ENCODE measurements at regions not wholly inside any gene's neighbourhood (a gene's known extent, or its start where the extent isn't known, plus 50 kb on each side); places are given as distances from the start of the nearest gene placed in this dataset.

- CTCF ChIA-PET = no interaction called here
- H3K9ac ChIP-seq = no peak overlapping the region
- no peak overlapping the region for H3K4me3 ChIP-seq (ENCODE audit: low read depth in 2 of 2, low read length in 1 of 2)
- H3K36me3 ChIP-seq (replicated peaks in 1 of 2; ENCODE audit: control insufficient read depth in 1 of 2, insufficient read depth in 2 of 2, low read length in 1 of 2) = no peaks in the 10 kb centered on the region
- no peaks in the 10 kb centered on the region for H4K20me1 ChIP-seq (ENCODE audit: insufficient read depth)
- H2AFZ ChIP-seq (ENCODE audit: low read depth) = no peak overlapping the region
- WGBS (ENCODE audit: low lambda C conversion rate) = 9% methylated on average over 1 of the region's 1 CpG
- POLR2A ChIA-PET = no interaction called here
- H3K79me2 ChIP-seq (ENCODE audit: insufficient read depth) = no peaks in the 10 kb centered on the region
- H3K9me3 ChIP-seq = no peaks in the 10 kb centered on the region
- H3K4me2 ChIP-seq = no peak overlapping the region
- no peaks in the 10 kb centered on the region for H3K27me3 ChIP-seq (ENCODE audit: insufficient read depth)
- no peaks in the 10 kb centered on the region for H3K9me2 ChIP-seq
- H3F3A ChIP-seq (replicated peaks; ENCODE audit: insufficient read depth) = no peaks in the 10 kb centered on the region
- no peaks in the 10 kb centered on the region for H3K4me1 ChIP-seq (ENCODE audit: control insufficient read depth in 1 of 2, insufficient read depth in 2 of 2, low read depth in 1 of 2, low read length in 1 of 2)
- no peak for DNase-seq
- no peak overlapping the region for H3K27ac ChIP-seq (ENCODE audit: low read depth in 2 of 2, low read length in 1 of 2)
- TF ChIP-seq TCF12 (IDR thresholded peaks at IDR 0.05) (no peak), SIN3A (IDR thresholded peaks at IDR 0.05; ENCODE audit: borderline replicate concordance, low read depth, low read length) (no peak), MXI1 (IDR thresholded peaks at IDR 0.05; ENCODE audit: low read depth, low read length) (no peak), MAX (IDR thresholded peaks at IDR 0.05; ENCODE audit: low read depth) (no peak), RFX5 (IDR thresholded peaks at IDR 0.05; ENCODE audit: low read length) (no peak), CHD2 (IDR thresholded peaks at IDR 0.05; ENCODE audit: low read length, partially characterized antibody) (no peak), FOXM1 (IDR thresholded peaks at IDR 0.05; ENCODE audit: low read depth) (no peak), ZBTB33 (IDR thresholded peaks at IDR 0.05; ENCODE audit: borderline replicate concordance, low read depth) (no peak), TEAD4 (IDR thresholded peaks at IDR 0.05; ENCODE audit: borderline replicate concordance, insufficient read depth) (no peak), USF1 (IDR thresholded peaks at IDR 0.05; ENCODE audit: borderline replicate concordance, low read depth) (no peak), RXRA (IDR thresholded peaks at IDR 0.05; ENCODE audit: borderline replicate concordance, low read depth) (no peak), GATA2 (CRISPR knock-in tag; IDR thresholded peaks at IDR 0.05) (no peak), GABPA (IDR thresholded peaks at IDR 0.05; ENCODE audit: low read depth) (no peak), RCOR1 (IDR thresholded peaks at IDR 0.05; ENCODE audit: low read length) (no peak), NRF1 (IDR thresholded peaks at IDR 0.05; ENCODE audit: low read depth, low read length) (no peak), ELF1 (IDR thresholded peaks at IDR 0.05) (no peak)
These were observed 728.5 kb downstream of the FSCB start for GRCh38 chr14:43778570-43778936.

GRCh38 chr14:43765474-43765873 is 741.6 kb downstream of the FSCB start:
- DNase-seq = no peak
- H4K20me1 ChIP-seq (ENCODE audit: insufficient read depth) = no peaks in the 10 kb centered on the region
- H3K4me2 ChIP-seq = no peak overlapping the region
- ChIA-PET POLR2A (no interaction called here), CTCF (no interaction called here)
- H3K9me3 ChIP-seq = no peaks in the 10 kb centered on the region
- H3K27me3 ChIP-seq (ENCODE audit: insufficient read depth) = no peaks in the 10 kb centered on the region
- H2AFZ ChIP-seq (ENCODE audit: low read depth) = no peak overlapping the region
- TF ChIP-seq REST (IDR thresholded peaks at IDR 0.05; ENCODE audit: low read depth, low read length) (no peak), MXI1 (IDR thresholded peaks at IDR 0.05; ENCODE audit: low read depth, low read length) (no peak), CHD2 (IDR thresholded peaks at IDR 0.05; ENCODE audit: low read length, partially characterized antibody) (no peak), RAD21 (IDR thresholded peaks at IDR 0.05; ENCODE audit: low read length) (no peak)
- TF ChIP-seq, protein P1, sequence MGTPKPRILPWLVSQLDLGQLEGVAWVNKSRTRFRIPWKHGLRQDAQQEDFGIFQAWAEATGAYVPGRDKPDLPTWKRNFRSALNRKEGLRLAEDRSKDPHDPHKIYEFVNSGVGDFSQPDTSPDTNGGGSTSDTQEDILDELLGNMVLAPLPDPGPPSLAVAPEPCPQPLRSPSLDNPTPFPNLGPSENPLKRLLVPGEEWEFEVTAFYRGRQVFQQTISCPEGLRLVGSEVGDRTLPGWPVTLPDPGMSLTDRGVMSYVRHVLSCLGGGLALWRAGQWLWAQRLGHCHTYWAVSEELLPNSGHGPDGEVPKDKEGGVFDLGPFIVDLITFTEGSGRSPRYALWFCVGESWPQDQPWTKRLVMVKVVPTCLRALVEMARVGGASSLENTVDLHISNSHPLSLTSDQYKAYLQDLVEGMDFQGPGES (IDR thresholded peaks at IDR 0.05; ENCODE audit: low read depth, low read length) = no peak
- no peaks in the 10 kb centered on the region for H3K9me2 ChIP-seq
- H3F3A ChIP-seq (replicated peaks; ENCODE audit: insufficient read depth) = no peaks in the 10 kb centered on the region
- no peaks in the 10 kb centered on the region for H3K79me2 ChIP-seq (ENCODE audit: insufficient read depth)
- H3K27ac ChIP-seq (ENCODE audit: low read depth in 2 of 2, low read length in 1 of 2) = no peak overlapping the region
- no peak overlapping the region for H3K9ac ChIP-seq
- no peaks in the 10 kb centered on the region for H3K4me1 ChIP-seq (ENCODE audit: control insufficient read depth in 1 of 2, insufficient read depth in 2 of 2, low read depth in 1 of 2, low read length in 1 of 2)
- no peak overlapping the region for H3K4me3 ChIP-seq (ENCODE audit: low read depth in 2 of 2, low read length in 1 of 2)
- H3K36me3 ChIP-seq (replicated peaks in 1 of 2; ENCODE audit: control insufficient read depth in 1 of 2, insufficient read depth in 2 of 2, low read length in 1 of 2) = no peaks in the 10 kb centered on the region

Data from SK-N-SH (cell line).